ENCODE measurements at regions not wholly inside any gene's neighbourhood (a gene's known extent, or its start where the extent isn't known, plus 50 kb on each side); places are given as distances from the start of the nearest gene placed in this dataset.

- TF ChIP-seq CTCF (IDR thresholded peaks at IDR 0.05) = no peak
- no peak for TF ChIP-seq POLR2A (IDR thresholded peaks at IDR 0.05)
Observed at GRCh38 chr2:155030296-155030695, 331.8 kb downstream of the KCNJ3 start.
